Kidney (tissue), 13 donors: ENCODE measurements at regions not wholly inside any gene's neighbourhood (a gene's known extent, or its start where the extent isn't known, plus 50 kb on each side); places are given as distances from the start of the nearest gene placed in this dataset.

Source experiments
- DNase-seq, 5 donors: peaks; one replicate each; pipeline ENCODE4 v3.0.0-alpha.2; 2013 to 2020
- FAIRE-seq: peaks from 2 replicates; lab custom pipeline; 2012; peaks lifted over from hg19 to GRCh38; lab: Jason Lieb, UNC
- H3K27ac ChIP-seq, 2 donors: one replicate each; pipeline ENCODE4 v1.7.0; 2013; ENCODE audit warnings: low read depth in 2 of 2, low read length in 2 of 2, inconsistent platforms in 1 of 2
- H3K27me3 ChIP-seq: one replicate; pipeline ENCODE4 v1.7.1; 2013; ENCODE audit warnings: low read length, inconsistent platforms; ENCODE audit not compliant: control insufficient read depth, insufficient read depth
- H3K36me3 ChIP-seq, 3 donors: one replicate each; pipeline versions ENCODE4 v1.7.0 to v1.7.1; 2013; ENCODE audit warnings: low read length in 3 of 3, control low read depth in 1 of 3, inconsistent platforms in 1 of 3; ENCODE audit not compliant: insufficient read depth in 3 of 3, control insufficient read depth in 2 of 3
- H3K4me1 ChIP-seq, 3 donors: one replicate each; pipeline versions ENCODE4 v1.7.0 to v1.7.1; 2013; ENCODE audit warnings: low read length in 3 of 3, inconsistent platforms in 1 of 3, low read depth in 1 of 3; ENCODE audit not compliant: control insufficient read depth in 2 of 3, insufficient read depth in 2 of 3
- H3K4me3 ChIP-seq, 3 donors: one replicate each; pipeline versions ENCODE4 v1.7.0 to v1.8.1; 2013; ENCODE audit warnings: low read length in 3 of 3, control low read depth in 1 of 3, inconsistent platforms in 1 of 3
- H3K9ac ChIP-seq, 3 donors: one replicate each; pipeline versions ENCODE4 v1.7.0 to v1.7.1; 2013; ENCODE audit warnings: low read length in 3 of 3, control low read depth in 1 of 3, inconsistent platforms in 1 of 3
- H3K9me3 ChIP-seq, 3 donors: one replicate each; pipeline versions ENCODE4 v1.7.0 to v1.7.1; 2013; ENCODE audit warnings: low read length in 3 of 3, control low read depth in 1 of 3, inconsistent platforms in 1 of 3; ENCODE audit not compliant: control insufficient read depth in 2 of 3, insufficient read depth in 1 of 3
- CTCF ChIP-seq: IDR thresholded peaks from 3 replicates; pipeline ENCODE4 v1.5.1; 2012; ENCODE audit warnings: mild to moderate bottlenecking, moderate library complexity, borderline replicate concordance; ENCODE audit not compliant: insufficient read depth; ENCODE audit errors: extremely low read depth
- intact Hi-C: fragments of 100-400 bp; cut with DNase I; formaldehyde crosslinking; loops from one replicate; pipeline ENCODE4 v1.11.1; 2022
- donor health status: control.
- donor health status: control.
- donor health status: control.
- donor health status: control.
- donor health status: control.
- donor health status: DM: yes; HTN: yes; CAD: no.
- donor health status: Normal renal cell carcinoma (clear cell type).

GRCh38 chr7:114183311-114184088 lies 231.1 kb upstream of the FOXP2 start:
- no peak for TF ChIP-seq CTCF
- Histone ChIP-seq H3K36me3 (no peaks in the 10 kb centered on the region), H3K9me3 (no peaks in the 10 kb centered on the region), H3K27ac (no peak overlapping the region), H3K9ac (no peak overlapping the region), H3K27me3 (no peaks in the 10 kb centered on the region), H3K4me3 (no peak overlapping the region), H3K4me1 (no peaks in the 10 kb centered on the region)
- no peak for FAIRE-seq
- intact Hi-C loops, result no loop called here
- peak in 1 of 5 donors; percentile 2 for DNase-seq

DNA sequence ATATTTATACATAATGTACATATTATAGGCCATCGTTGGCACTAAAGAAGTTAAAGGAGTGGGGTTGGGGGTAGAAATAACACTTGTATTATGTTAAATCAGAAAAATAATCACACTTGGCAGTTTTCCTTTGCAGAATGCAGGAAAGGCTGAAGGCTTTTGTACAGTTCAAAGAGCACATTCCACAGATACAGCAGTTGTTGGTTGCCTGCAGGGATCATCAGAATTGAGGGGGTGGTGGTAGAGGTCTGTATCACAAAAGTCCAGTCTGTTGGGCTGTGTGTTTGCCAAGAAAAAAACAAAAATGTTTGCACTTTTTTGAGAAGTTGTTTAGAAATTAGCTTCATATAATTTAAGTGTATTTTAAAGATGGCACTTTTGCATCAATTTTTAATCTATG lies 231.8 kb upstream of the FOXP2 start:
- intact Hi-C loops, result no loop called here
- DNase-seq, result peak in 2 of 5 donors; percentile 13 to 22

DNA sequence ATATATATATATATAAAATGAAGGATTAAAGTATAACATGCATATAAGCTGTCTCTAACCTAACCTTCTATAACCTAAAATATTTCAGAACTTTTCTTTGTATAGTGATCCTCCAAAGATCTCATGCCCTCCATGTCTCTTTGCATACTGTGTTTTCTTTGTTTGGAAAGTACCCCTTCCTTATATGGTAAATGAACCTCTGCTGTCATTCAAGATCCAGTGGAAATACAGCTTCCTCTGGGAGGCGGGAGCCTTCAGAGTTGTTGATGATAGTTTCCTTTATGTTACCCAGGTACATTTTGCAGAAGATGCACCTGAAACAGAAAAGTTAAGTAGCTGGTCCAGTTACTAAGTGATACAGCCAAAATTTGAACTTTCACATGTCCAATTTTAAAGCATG lies 233.3 kb upstream of the FOXP2 start:
- no peak for FAIRE-seq
- TF ChIP-seq CTCF, result no peak
- no peak for DNase-seq
- intact Hi-C loops, result no loop called here
- no peaks in the 10 kb centered on the region for H3K9me3 ChIP-seq
- H3K27me3 ChIP-seq, result no peaks in the 10 kb centered on the region
- no peak overlapping the region for H3K4me3 ChIP-seq
- no peak overlapping the region for H3K9ac ChIP-seq
- H3K4me1 ChIP-seq, result no peaks in the 10 kb centered on the region
- no peak overlapping the region for H3K27ac ChIP-seq
- H3K36me3 ChIP-seq, result no peaks in the 10 kb centered on the region

More for the DNA sequence above, 231.8 kb upstream of the FOXP2 start:
- Histone ChIP-seq H3K36me3 (no peaks in the 10 kb centered on the region), H3K9me3 (no peaks in the 10 kb centered on the region), H3K4me1 (no peaks in the 10 kb centered on the region), H3K27ac (no peak overlapping the region), H3K9ac (no peak overlapping the region), H3K27me3 (no peaks in the 10 kb centered on the region), H3K4me3 (no peak overlapping the region)
- TF ChIP-seq CTCF, result no peak
- FAIRE-seq, result no peak
